ENCODE measurements at regions not wholly inside any gene's neighbourhood (a gene's known extent, or its start where the extent isn't known, plus 50 kb on each side); places are given as distances from the start of the nearest gene placed in this dataset.

- TF ChIP-seq REST (IDR thresholded peaks at IDR 0.05; ENCODE audit: low read depth) (no peak), POLR2A (IDR thresholded peaks at IDR 0.05; ENCODE audit: borderline replicate concordance, extremely low read depth, insufficient read depth, insufficient read length) (no peak)
These were observed 773.2 kb upstream of the ALG10B start for GRCh38 chr12:37543131-37543965.

Data from HCT116 (cell line).